Fibroblast of mammary gland (primary cell): ENCODE measurements at regions not wholly inside any gene's neighbourhood (a gene's known extent, or its start where the extent isn't known, plus 50 kb on each side); places are given as distances from the start of the nearest gene placed in this dataset.

Experiments used
- DNase-seq: peaks from one replicate; pipeline ENCODE4 v3.0.0-alpha.2; 2010; ENCODE audit warnings: low read depth
- H3K4me3 ChIP-seq: 2 replicates; pipeline ENCODE4 v1.5.1; 2011; ENCODE audit warnings: low read depth, mild to moderate bottlenecking, low read length, moderate library complexity; ENCODE audit not compliant: control insufficient read depth
- CTCF ChIP-seq: conservative IDR thresholded peaks from 2 replicates; pipeline ENCODE4 v1.5.1; 2011; ENCODE audit warnings: low read depth, low read length, inconsistent platforms; ENCODE audit not compliant: control insufficient read depth, insufficient read depth

DNA sequence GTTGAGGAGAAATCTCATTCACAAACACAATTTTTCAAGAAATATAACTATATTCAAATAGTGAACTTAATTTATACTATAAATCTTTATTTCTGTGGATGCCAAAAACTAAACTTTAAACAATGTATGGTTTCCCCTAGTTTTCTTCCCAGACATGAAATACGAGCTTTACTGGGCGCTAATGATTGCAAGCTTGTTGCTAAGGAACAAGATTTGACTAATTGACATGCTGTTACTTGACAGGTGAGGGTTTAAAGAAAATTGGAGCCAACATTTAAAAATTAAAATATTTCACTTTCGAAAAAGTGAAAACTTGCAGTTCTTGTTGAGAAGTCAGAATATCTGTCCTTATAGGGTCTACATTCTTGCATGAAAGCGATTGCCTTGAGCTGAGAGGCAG, 381.0 kb downstream of the MEIS1 start:
- no peak overlapping the region for H3K4me3 ChIP-seq
- TF ChIP-seq CTCF, result no peak
- no peak for DNase-seq

DNA sequence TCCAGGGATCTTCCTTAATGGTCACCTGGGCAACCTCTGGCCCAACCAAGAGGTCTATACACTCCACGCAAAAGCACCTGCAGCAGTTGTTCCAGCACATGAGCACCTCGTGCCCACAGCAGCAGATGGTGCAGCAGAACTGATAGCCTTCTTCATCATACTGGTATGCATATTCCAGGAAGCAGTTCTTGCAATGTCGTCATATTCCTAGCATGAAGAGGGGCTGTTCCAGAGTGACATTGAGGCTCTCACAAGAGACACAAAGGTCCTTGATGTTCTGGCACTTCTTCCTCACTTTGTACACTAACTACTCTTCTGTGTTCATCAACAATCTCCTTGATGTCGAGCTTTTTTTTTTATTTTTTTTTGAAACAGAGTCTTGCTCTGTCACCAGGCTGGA, 386.2 kb downstream of the MEIS1 start:
- no peak for TF ChIP-seq CTCF
- no peak for DNase-seq
- H3K4me3 ChIP-seq, result no peak overlapping the region

GRCh38 chr2:66822186-66822585, 387.3 kb downstream of the MEIS1 start:
- no peak for DNase-seq
- TF ChIP-seq CTCF, result no peak

DNA sequence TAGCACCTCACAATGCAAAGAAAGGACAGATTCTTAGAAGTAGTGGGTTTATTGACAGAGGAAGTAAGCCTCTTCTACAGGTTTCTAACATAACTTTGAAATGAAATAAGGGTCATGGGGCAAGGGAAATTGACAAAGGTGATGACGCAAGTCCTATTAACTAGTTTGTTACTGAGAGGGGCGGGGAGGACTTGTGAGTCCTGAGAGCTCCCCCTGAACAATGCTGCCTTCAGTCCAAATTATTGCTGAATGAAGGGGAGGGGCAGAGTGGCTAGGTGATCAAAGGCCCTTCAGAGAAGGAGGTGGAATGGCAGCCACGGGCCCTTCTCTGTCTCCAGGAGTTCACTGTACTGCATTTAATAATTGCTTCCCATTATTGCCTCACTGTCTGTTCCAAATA, 390.0 kb downstream of the MEIS1 start:
- DNase-seq, result no peak
- no peak for TF ChIP-seq CTCF
- no peak overlapping the region for H3K4me3 ChIP-seq

More at GRCh38 chr2:66822186-66822585, 387.3 kb downstream of the MEIS1 start:
- H3K4me3 ChIP-seq, result no peak overlapping the region

- no peak overlapping the region for H3K4me3 ChIP-seq
Measured at GRCh38 chr2:66827851-66828250, 392.9 kb downstream of the MEIS1 start.

DNA sequence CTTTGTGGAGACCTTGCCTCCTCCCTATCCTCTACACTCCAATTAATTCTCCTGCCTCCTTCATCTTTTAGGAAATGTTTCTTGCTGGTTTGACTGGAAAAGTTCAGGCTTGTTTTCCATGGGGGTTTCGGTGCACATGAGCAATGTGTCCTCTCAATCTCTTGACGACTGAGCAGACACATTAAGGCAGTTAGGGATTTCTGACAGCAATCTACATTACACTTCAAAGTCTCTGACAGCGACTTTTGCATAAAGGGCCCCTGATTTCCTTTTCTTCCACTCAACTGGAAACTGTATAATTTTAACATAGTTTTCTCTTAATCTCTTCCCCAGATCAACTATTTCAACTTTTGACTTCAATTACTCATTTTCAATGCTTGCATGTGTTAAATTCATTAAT, 394.0 kb downstream of the MEIS1 start:
- DNase-seq, result no peak
- no peak overlapping the region for H3K4me3 ChIP-seq
- TF ChIP-seq CTCF, result no peak

More at GRCh38 chr2:66827851-66828250, 392.9 kb downstream of the MEIS1 start:
- DNase-seq, result no peak
- no peak for TF ChIP-seq CTCF

DNA sequence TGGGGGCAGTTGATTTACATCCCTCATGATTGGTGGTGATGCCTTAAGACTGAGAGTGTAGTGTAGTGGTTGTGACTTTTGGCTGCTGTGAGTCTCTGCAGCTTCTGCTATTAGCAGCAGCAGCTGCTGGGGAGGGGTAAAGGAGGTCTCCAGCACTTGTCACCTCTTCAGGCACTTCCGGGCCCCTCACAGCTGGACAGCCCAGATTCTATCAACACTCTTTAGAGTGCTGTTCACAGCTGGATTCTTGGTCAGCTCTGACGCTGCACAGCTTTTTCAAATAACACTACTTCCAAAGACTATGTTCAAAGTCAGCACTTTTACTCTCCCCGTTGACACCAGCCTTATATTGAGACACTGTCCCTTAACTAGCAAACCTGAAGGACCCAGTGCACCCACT, 396.0 kb downstream of the MEIS1 start:
- no peak for TF ChIP-seq CTCF
- DNase-seq, result no peak
- no peak overlapping the region for H3K4me3 ChIP-seq
